ENCODE measurements at regions not wholly inside any gene's neighbourhood (a gene's known extent, or its start where the extent isn't known, plus 50 kb on each side); places are given as distances from the start of the nearest gene placed in this dataset.

- no peak overlapping the region for H3K4me3 Mint-ChIP-seq
- H3K27me3 Mint-ChIP-seq (ENCODE audit: low read depth): no peaks in the 10 kb centered on the region
- ChIA-PET POLR2A (no interaction called here), CTCF (interaction anchor here (1.1 kb wide), 1 partner anchor 251 kb away, joined by 5 read pairs; no protein-coding TSS in a partner anchor)
- DNase-seq (ENCODE audit: low spot score) (no peak), ATAC-seq (0 out of 2 replicates have a peak, but pooled peaks have one; percentile 32)
- no peak overlapping the region for H3K27ac Mint-ChIP-seq
- TF ChIP-seq ZBTB21 (CRISPR knock-in tag; IDR thresholded peaks at IDR 0.05; ENCODE audit: borderline replicate concordance) (no peak), USF2 (CRISPR knock-in tag; IDR thresholded peaks at IDR 0.05) (no peak), ZNF423 (CRISPR knock-in tag; IDR thresholded peaks at IDR 0.05) (no peak), MAX (CRISPR knock-in tag; IDR thresholded peaks at IDR 0.05) (no peak), ZNF317 (CRISPR knock-in tag; IDR thresholded peaks at IDR 0.05; ENCODE audit: borderline replicate concordance, low read depth) (no peak), EMX1 (CRISPR knock-in tag; IDR thresholded peaks at IDR 0.05) (no peak), NFE2L1 (CRISPR knock-in tag; IDR thresholded peaks at IDR 0.05) (no peak), CBFB (CRISPR knock-in tag; IDR thresholded peaks at IDR 0.05; ENCODE audit: low read depth) (no peak), PRDM15 (CRISPR knock-in tag; IDR thresholded peaks at IDR 0.05) (no peak), ZNF263 (CRISPR knock-in tag; IDR thresholded peaks at IDR 0.05; ENCODE audit: low read depth) (no peak), ZBTB43 (CRISPR knock-in tag; IDR thresholded peaks at IDR 0.05) (no peak), FOXJ3 (CRISPR knock-in tag; IDR thresholded peaks at IDR 0.05; ENCODE audit: borderline replicate concordance) (no peak), NR2C2 (CRISPR knock-in tag; IDR thresholded peaks at IDR 0.05) (no peak), NFYB (CRISPR knock-in tag; conservative IDR thresholded peaks at IDR 0.05; ENCODE audit: low read depth) (no peak)
- TF ChIP-seq, protein P1, sequence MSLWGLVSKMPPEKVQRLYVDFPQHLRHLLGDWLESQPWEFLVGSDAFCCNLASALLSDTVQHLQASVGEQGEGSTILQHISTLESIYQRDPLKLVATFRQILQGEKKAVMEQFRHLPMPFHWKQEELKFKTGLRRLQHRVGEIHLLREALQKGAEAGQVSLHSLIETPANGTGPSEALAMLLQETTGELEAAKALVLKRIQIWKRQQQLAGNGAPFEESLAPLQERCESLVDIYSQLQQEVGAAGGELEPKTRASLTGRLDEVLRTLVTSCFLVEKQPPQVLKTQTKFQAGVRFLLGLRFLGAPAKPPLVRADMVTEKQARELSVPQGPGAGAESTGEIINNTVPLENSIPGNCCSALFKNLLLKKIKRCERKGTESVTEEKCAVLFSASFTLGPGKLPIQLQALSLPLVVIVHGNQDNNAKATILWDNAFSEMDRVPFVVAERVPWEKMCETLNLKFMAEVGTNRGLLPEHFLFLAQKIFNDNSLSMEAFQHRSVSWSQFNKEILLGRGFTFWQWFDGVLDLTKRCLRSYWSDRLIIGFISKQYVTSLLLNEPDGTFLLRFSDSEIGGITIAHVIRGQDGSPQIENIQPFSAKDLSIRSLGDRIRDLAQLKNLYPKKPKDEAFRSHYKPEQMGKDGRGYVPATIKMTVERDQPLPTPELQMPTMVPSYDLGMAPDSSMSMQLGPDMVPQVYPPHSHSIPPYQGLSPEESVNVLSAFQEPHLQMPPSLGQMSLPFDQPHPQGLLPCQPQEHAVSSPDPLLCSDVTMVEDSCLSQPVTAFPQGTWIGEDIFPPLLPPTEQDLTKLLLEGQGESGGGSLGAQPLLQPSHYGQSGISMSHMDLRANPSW (CRISPR knock-in tag; conservative IDR thresholded peaks at IDR 0.05; ENCODE audit: low read depth): no peak
- TF ChIP-seq, protein P2, sequence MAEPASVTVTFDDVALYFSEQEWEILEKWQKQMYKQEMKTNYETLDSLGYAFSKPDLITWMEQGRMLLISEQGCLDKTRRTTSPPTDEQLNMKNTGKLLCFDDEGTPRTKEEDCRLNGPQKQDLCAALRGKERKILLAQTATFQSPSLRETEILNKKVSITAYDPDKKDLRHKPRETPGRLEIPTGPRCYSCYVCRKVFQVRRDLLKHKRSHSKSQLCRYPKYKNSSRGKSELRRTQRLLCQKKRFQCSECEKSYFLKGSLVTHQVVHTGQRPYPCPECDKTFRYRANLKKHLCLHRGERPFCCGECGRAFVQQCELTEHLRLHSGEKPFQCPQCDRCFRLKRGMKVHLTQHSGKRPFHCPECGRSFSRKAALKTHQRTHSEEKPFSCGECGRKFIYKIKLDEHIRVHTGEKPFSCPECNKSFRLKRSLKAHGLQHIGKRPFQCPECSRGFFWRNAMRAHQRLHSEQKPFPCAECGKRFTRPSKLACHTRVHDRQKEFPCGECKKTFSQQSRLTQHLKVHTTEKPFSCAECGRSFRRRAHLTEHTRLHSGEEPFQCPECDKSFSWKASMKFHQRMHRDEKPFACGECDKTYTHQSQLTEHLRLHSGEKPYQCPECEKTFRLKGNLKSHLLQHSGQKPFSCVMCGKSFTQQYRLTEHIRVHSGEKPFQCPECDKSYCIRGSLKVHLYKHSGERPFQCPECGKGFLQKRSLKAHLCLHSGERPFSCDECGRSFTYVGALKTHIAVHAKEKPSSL (CRISPR knock-in tag; conservative IDR thresholded peaks at IDR 0.05): no peak
- TF ChIP-seq, protein P3, sequence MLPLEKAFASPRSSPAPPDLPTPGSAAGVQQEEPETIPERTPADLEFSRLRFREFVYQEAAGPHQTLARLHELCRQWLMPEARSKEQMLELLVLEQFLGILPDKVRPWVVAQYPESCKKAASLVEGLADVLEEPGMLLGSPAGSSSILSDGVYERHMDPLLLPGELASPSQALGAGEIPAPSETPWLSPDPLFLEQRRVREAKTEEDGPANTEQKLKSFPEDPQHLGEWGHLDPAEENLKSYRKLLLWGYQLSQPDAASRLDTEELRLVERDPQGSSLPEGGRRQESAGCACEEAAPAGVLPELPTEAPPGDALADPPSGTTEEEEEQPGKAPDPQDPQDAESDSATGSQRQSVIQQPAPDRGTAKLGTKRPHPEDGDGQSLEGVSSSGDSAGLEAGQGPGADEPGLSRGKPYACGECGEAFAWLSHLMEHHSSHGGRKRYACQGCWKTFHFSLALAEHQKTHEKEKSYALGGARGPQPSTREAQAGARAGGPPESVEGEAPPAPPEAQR (CRISPR knock-in tag; IDR thresholded peaks at IDR 0.05): no peak
- TF ChIP-seq, protein P4, sequence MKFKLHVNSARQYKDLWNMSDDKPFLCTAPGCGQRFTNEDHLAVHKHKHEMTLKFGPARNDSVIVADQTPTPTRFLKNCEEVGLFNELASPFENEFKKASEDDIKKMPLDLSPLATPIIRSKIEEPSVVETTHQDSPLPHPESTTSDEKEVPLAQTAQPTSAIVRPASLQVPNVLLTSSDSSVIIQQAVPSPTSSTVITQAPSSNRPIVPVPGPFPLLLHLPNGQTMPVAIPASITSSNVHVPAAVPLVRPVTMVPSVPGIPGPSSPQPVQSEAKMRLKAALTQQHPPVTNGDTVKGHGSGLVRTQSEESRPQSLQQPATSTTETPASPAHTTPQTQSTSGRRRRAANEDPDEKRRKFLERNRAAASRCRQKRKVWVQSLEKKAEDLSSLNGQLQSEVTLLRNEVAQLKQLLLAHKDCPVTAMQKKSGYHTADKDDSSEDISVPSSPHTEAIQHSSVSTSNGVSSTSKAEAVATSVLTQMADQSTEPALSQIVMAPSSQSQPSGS (CRISPR knock-in tag; IDR thresholded peaks at IDR 0.05; ENCODE audit: borderline replicate concordance, low read depth): no peak
- TF ChIP-seq, protein P5, sequence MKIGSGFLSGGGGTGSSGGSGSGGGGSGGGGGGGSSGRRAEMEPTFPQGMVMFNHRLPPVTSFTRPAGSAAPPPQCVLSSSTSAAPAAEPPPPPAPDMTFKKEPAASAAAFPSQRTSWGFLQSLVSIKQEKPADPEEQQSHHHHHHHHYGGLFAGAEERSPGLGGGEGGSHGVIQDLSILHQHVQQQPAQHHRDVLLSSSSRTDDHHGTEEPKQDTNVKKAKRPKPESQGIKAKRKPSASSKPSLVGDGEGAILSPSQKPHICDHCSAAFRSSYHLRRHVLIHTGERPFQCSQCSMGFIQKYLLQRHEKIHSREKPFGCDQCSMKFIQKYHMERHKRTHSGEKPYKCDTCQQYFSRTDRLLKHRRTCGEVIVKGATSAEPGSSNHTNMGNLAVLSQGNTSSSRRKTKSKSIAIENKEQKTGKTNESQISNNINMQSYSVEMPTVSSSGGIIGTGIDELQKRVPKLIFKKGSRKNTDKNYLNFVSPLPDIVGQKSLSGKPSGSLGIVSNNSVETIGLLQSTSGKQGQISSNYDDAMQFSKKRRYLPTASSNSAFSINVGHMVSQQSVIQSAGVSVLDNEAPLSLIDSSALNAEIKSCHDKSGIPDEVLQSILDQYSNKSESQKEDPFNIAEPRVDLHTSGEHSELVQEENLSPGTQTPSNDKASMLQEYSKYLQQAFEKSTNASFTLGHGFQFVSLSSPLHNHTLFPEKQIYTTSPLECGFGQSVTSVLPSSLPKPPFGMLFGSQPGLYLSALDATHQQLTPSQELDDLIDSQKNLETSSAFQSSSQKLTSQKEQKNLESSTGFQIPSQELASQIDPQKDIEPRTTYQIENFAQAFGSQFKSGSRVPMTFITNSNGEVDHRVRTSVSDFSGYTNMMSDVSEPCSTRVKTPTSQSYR (CRISPR knock-in tag; IDR thresholded peaks at IDR 0.05): no peak
- no peaks in the 10 kb centered on the region for H3K9me3 Mint-ChIP-seq
- no peaks in the 10 kb centered on the region for H3K36me3 Mint-ChIP-seq
- H3K4me1 Mint-ChIP-seq: peaks cover 12% of the 10 kb centered on the region
These were observed 77.9 kb upstream of the DOK5 start for GRCh38 chr20:54397292-54398140.
